AG09309 (cell line): ENCODE measurements at regions not wholly inside any gene's neighbourhood (a gene's known extent, or its start where the extent isn't known, plus 50 kb on each side); places are given as distances from the start of the nearest gene placed in this dataset.
"Not testable (repeated sequence)": the region's sequence is repeated elsewhere in the genome, so short reads cannot be mapped to it uniquely, and the experiment has no call there.

Source experiments
- DNase-seq: peaks from one replicate; pipeline ENCODE4 v3.0.0-alpha.2; 2010; ENCODE audit warnings: low read depth
- H3K4me3 ChIP-seq: 2 replicates; pipeline ENCODE4 v1.5.1; 2011; ENCODE audit warnings: mild to moderate bottlenecking, low read depth, low read length, moderate library complexity; ENCODE audit not compliant: control insufficient read depth
- TF ChIP-seq, protein P1 (sequence below): IDR thresholded peaks from 2 replicates; pipeline ENCODE4 v1.5.1; 2011; ENCODE audit warnings: mild to moderate bottlenecking, low read depth, low read length, inconsistent platforms; ENCODE audit not compliant: insufficient read depth, control insufficient read depth; ENCODE audit errors: missing control alignments

DNA sequence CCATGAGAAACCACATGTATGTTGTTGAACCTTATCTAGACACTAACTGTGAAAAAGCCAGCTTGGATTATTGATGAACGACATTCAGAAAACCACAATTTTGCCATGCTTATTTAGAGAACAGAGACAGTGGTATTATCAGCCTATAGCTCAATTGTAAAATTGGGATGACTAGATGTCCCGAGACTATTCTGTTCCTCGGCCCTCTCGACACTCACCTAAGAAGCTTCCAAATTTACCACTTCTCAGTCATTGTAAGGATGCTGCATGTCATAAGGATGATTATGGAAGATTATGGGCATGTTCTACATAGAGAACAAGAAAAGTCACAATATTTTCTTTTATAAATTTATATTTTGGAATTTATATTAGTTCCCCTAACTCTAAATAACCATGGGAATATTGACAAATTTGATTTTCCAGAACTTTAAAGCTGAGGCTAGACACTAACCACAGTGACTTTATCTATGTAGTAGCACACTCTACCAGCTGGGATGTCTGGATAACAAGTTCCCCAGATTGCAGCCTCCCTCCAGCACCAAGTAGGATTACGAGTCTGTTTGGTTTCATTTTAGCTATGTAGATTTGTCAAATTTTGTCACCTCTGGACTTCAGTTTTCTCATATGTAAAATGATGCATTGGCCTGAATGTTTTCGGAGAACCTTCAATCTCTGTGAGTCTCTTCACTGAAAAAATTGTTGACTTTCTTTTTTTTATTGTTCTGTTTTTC, 513.6 kb downstream of the IRS2 start:
- TF ChIP-seq, protein P1, sequence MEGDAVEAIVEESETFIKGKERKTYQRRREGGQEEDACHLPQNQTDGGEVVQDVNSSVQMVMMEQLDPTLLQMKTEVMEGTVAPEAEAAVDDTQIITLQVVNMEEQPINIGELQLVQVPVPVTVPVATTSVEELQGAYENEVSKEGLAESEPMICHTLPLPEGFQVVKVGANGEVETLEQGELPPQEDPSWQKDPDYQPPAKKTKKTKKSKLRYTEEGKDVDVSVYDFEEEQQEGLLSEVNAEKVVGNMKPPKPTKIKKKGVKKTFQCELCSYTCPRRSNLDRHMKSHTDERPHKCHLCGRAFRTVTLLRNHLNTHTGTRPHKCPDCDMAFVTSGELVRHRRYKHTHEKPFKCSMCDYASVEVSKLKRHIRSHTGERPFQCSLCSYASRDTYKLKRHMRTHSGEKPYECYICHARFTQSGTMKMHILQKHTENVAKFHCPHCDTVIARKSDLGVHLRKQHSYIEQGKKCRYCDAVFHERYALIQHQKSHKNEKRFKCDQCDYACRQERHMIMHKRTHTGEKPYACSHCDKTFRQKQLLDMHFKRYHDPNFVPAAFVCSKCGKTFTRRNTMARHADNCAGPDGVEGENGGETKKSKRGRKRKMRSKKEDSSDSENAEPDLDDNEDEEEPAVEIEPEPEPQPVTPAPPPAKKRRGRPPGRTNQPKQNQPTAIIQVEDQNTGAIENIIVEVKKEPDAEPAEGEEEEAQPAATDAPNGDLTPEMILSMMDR = no peak
- no peak for DNase-seq
- H3K4me3 ChIP-seq = no peak overlapping the region

DNA sequence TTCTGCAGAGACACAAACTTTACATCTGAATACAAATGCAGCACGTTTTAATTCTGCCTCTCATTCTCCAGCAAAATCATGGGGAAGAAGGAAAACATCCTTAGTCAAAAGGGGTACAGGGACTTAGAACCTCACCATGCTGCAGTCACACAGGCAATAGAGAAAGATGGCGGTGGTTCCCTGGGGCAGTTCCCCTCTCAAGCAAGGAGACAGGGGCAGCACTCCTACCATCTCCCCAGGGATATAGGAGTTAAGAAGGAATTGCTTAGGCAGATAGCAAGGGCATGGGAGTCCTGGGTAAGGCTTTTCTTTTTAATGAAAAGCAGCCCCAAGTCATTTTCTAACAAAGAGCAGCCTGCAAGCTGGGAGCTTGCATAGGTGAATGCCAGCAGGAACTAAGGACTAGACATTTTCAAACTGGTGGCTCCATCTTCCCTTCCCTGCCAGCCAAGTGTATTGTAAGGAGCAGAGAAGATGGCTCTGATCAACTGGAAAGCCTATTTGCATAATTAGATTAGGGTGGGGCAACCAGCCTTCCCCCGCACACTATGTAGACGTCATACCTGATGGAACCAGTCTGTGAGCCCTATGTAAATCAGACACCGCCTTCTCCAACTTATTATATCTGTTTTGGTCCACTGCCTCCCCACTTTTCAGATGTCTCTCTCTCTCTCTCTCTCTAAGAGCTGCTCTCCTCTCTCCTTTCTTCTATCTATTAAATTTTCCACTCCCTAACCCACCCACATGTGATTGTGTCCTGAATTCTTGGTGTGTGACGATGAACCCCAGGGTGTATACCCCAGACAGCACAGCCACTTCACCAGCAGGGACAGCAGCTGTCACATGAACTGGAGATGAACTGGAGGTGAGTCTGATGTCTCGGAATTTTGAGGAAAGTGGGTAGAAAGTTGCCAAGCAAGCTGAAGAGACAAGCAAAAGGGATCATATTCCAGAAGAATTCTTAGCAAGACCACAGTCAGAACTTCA, 514.5 kb downstream of the IRS2 start:
- TF ChIP-seq, protein P1 = no peak
- H3K4me3 ChIP-seq = no peak overlapping the region
- DNase-seq = no peak

DNA sequence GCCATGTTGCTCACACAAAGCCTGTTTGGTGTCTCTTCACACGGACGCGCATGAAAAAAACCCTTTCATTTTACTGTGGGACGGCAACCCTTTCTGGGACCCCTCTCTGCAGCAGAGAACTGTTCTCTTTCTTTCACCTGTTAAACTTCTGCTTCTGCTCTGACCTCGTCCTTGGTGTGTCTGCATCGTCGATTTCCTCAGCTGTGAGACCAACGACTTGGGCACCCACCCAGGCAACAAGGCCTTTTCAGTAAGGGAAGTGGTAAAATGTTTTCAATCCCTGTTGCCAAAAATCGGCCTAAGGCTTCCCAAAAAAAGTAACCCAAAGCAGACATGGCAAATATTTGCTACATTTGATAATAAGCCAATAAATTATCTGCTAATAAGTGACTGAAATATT, 515.3 kb downstream of the IRS2 start:
- no peak for DNase-seq
- no peak overlapping the region for H3K4me3 ChIP-seq

DNA sequence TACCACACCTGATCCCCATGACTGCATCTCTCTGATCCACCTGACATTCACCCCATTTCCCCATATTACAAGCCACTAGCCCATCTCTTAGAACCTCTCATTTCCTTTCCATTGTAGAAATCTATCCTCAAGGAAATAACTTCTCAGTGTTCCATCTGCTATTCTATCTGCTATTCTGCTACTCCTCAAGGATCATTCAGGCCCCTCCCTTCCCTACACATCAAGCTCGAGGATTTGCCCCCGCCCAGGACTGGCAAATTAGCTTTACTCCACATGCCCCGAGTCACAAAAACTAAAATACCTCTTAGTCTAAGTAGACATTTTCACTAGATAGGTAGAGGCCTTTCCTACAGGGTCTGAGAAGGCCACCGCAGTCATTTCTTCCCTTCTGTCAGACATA, 517.0 kb downstream of the IRS2 start:
- not testable (repeated sequence) for DNase-seq

More for the DNA sequence above, 515.3 kb downstream of the IRS2 start:
- TF ChIP-seq, protein P1 = no peak

DNA sequence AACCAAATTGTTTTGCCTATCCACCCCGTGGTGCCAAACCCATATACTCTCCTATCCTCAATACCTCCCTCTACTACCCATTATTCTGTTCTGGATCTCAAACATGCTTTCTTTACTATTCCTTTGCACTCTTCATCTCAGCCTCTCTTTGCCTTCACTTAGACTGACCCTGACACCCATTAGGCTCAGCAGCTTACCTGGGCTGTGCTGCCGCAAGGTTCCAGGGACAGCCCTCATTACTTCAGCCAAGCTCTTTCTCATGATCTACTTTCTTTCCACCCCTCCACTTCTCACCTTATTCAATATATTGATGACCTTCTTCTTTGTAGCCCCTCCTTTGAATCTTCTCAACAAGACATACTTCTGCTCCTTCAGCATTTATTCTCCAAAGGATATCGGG, 517.9 kb downstream of the IRS2 start:
- not testable (repeated sequence) for H3K4me3 ChIP-seq, DNase-seq

More for the DNA sequence above, 517.0 kb downstream of the IRS2 start:
- H3K4me3 ChIP-seq = not testable (repeated sequence)

DNA sequence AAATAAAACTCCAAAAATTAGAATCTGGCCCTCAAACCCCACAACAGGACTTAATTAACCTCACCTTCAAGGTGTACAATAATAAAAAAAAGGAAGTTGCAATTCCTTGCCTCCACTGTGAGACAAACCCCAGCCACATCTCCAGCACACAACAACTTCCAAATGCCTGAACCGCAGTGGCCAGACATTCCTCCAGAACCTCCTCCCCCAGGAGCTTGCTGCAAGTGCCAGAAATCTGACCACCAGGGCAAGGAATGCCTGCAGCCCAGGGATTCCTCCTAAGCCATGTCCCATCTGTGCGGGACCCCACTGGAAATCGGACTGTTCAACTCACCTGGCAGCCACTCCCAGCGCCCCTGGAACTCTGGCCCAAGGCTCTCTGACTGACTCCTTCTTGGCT, 519.0 kb downstream of the IRS2 start:
- DNase-seq, H3K4me3 ChIP-seq: not testable (repeated sequence)

DNA sequence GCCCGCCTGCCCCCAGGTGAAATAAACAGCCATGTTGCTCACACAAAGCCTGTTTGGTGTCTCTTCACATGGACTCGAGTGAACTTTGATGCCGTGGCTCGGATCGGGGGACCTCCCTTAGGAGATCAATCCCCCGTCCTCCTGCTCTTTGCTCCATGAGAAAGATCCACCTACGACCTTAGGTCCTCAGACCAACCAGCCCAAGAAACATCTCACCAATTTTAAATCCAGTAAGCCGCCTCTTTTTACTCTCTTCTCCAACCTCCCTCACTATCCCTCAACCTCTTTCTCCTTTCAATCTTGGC, 521.0 kb downstream of the IRS2 start:
- H3K4me3 ChIP-seq, DNase-seq: not testable (repeated sequence)

DNA sequence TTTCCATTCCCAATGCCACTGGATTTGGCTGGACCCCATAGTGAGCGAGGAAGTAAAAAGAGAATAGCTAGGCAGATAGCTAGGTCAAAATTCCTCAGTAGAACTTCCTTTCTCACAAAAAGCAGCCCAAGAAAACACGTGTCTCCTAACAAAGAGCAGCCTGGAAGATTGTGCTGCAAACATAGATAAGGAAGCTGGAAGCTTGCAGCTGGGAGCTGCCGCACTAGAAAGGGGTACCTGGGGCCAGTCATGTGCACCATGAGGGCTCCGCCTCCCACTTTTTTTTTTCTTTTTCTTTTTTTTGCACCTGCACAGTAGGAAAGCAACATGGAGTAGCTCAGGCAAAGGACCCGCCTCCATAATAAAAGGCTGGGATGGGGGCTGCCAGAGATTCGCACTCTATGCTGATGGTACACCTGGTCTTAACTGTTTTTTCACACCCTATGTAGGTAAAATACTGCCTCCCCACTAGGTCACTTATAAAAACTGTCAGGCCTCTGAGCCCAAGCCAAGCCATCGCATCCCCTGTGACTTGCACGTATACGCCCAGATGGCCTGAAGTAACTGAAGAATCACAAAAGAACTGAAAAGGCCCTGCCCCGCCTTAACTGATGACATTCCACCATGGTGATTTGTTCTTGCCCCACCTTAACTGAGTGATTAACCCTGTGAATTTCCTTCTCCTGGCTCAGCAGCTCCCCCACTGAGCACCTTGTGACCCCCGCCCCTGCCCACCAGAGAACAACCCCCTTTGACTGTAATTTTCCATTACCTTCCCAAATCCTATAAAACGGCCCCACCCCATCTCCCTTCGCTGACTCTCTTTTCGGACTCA, 521.6 kb downstream of the IRS2 start:
- DNase-seq, H3K4me3 ChIP-seq: not testable (repeated sequence)

DNA sequence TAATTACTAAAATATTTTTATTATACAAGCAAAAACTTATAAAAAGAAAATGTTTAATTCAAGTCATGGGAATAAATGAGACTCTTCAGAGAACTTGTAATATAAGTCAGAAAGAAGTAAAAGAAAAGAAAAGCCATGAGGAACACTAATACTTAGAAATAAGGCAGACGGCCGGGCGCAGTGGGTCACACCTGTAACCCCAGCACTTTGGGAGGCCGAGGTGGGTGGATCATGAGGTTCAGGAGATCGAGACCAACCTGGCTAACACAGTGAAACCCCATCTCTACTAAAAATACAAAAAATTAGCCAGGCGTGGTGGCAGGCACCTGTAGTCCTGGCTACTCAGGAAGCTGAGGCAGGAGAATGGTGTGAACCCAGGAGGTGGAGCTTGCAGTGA, 528.6 kb downstream of the IRS2 start:
- not testable (repeated sequence) for H3K4me3 ChIP-seq, DNase-seq
